Pancreas (tissue), 10 donors: ENCODE measurements at regions not wholly inside any gene's neighbourhood (a gene's known extent, or its start where the extent isn't known, plus 50 kb on each side); places are given as distances from the start of the nearest gene placed in this dataset.
A peak's percentile ranks its signal among the peaks of the same experiment; 100 is the strongest.

Experiments
- ATAC-seq, 4 donors: fragments of 200-7000 bp; cut with Tn5 transposase; one replicate each; pipeline versions ENCODE4 v1.8.0 to v1.9.1; 2020; ENCODE audit warnings: mild to moderate bottlenecking in 4 of 4, moderate library complexity in 4 of 4
- DNase-seq, 6 donors: peaks; one replicate each; pipeline ENCODE4 v3.0.0-alpha.2; 2020
- FAIRE-seq: peaks from 2 replicates; lab custom pipeline; 2012; peaks lifted over from hg19 to GRCh38; lab: Jason Lieb, UNC
- H3K27ac ChIP-seq, 4 donors: fragments of 200-600 bp; sonication (generic); 1 replicate in 3 of 4; 2 replicates in 1 of 4; pipeline versions ENCODE4 v1.5.0 to v1.8.0; 2020
- H3K27me3 ChIP-seq, 4 donors: fragments of 200-600 bp; one replicate each; pipeline ENCODE4 v1.8.0; 2021
- H3K36me3 ChIP-seq, 3 donors: fragments of 200-600 bp; sonication (generic) in 1 of 3; one replicate each; pipeline versions ENCODE4 v1.5.0 to v1.8.0; 2020 to 2021
- H3K4me1 ChIP-seq, 3 donors: fragments of 200-600 bp; one replicate each; pipeline ENCODE4 v1.8.0; 2021
- H3K4me3 ChIP-seq, 4 donors: fragments of 200-600 bp; sonication (generic) in 2 of 4; one replicate each; pipeline versions ENCODE4 v1.5.0 to v1.8.0; 2020 to 2021
- H3K9me3 ChIP-seq, 4 donors: fragments of 200-600 bp; one replicate each; pipeline ENCODE4 v1.8.0; 2021
- WGBS, 2 donors: extraction: QIAGEN DNeasy Blood & Tissue Kit; methylation state at CpG; one replicate each; pipeline ENCODE4 v1.1.7; 2013; 5-methylcytosine and 5-hydroxymethylcytosine counted together
- intact Hi-C, 3 donors: fragments of 100-400 bp; cut with DNase I; formaldehyde crosslinking; loops; one replicate each; pipeline versions ENCODE4 v1.11.1 to v1.14.2; 2022
- TF ChIP-seq, protein P1 (sequence below), 4 donors: fragments of 200-600 bp; sonication (generic) in 3 of 4; IDR thresholded peaks; one replicate each; pipeline versions ENCODE4 v1.5.0 to v1.8.0; 2021; ENCODE audit warnings: antibody characterized with exemption in 4 of 4
- donor health status: healthy with polysubstance abuse.
- donor health status: DM: no; HTN: no; CAD: no; lungs with moderate emphysema.
- donor health status: DM: no; HTN: no; CAD: no.
- donor health status: control.
- donor health status: control.
- donor health status: Bipolar disorder and iron deficiency.
- donor health status: DM: yes; HTN: yes; CAD: no.
- donor health status: DM: no; HTN: no; CAD: no.
- donor health status: DM: no; HTN: no; CAD: no.
- donor health status: DM: yes; HTN: yes; CAD: no.

DNA sequence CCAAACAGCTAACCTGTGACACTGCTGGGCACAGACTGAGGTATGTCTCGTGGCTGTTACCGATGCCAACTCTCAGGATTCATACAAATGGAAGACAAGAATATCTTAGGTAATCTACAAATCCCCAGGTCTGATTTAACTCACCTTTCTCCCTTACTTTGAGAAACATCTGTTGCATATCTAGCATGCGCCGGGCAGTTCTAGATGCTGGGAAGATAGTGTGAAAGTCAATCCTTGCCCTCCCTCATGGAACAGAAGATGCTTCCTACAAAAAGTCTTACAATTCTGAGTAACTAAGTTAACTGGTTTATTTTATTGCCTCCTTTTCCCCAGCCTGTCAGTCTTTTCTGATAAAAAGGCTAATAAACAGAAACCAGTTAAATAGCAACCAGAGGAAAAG is 212.2 kb upstream of the FAT1 start:
- no peaks in the 10 kb centered on the region for H3K9me3 ChIP-seq
- FAIRE-seq (no peak), ATAC-seq (peak; percentile 25 to 44 (median 32)), DNase-seq (no peak)
- WGBS, 2 donors, result 34 to 53% methylated on average over 4 of the region's 4 CpGs
- H3K27me3 ChIP-seq, result no peaks in the 10 kb centered on the region
- H3K4me3 ChIP-seq, result no peak overlapping the region
- intact Hi-C loops, result loop anchor here in 1 of 3 donors (5.0 kb wide), 1 partner anchor 209 kb away; no protein-coding TSS in a partner anchor
- TF ChIP-seq, protein P1, sequence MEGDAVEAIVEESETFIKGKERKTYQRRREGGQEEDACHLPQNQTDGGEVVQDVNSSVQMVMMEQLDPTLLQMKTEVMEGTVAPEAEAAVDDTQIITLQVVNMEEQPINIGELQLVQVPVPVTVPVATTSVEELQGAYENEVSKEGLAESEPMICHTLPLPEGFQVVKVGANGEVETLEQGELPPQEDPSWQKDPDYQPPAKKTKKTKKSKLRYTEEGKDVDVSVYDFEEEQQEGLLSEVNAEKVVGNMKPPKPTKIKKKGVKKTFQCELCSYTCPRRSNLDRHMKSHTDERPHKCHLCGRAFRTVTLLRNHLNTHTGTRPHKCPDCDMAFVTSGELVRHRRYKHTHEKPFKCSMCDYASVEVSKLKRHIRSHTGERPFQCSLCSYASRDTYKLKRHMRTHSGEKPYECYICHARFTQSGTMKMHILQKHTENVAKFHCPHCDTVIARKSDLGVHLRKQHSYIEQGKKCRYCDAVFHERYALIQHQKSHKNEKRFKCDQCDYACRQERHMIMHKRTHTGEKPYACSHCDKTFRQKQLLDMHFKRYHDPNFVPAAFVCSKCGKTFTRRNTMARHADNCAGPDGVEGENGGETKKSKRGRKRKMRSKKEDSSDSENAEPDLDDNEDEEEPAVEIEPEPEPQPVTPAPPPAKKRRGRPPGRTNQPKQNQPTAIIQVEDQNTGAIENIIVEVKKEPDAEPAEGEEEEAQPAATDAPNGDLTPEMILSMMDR (IDR thresholded peaks at IDR 0.05), result no peak
- no peaks in the 10 kb centered on the region for H3K36me3 ChIP-seq
- H3K27ac ChIP-seq, result peak overlapping the region; percentile 61 to 86 (median 74)
- H3K4me1 ChIP-seq, result peaks cover 13 to 28% (median 17%) of the 10 kb centered on the region in 3 donors

DNA sequence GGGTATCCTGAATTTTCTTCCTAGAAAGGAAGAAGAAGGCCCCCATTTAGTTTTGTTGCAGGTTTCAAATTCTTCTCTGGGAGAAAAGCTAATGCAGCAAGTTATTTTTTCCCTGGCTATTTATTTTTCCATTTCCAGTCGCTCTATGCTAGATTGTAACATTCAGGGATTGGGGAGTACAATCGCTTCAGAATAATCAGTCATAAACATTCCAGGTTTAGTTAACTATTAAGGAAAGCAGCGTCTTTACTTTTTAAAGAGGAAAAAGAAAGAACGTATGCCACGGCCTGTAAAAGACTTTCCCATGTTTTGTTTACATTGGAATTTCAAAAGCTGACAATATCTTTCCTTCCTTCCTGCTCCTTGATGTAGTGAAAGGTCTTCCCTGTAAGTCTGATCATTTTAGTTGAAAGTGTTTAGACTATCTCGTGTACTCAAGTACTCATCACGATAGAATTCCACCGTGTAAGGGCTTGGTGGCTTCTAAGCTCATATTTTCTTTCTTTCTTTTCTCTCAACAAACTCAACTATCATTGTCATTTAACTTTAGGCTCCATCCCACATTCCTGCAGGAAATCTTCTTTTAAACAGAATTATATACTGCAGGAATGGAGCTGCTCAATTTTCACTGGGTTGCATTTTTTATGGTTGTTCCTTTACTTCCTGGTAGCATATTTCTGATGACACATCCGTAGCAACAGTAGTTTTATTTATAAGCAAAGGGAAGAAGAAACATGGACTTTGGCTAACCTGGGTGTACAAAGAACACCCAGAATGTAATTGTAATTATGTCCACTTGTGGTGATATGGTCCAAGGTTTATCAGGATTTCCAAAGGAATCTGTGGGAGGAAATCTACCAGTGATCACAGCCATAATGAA is 213.1 kb upstream of the FAT1 start:
- Histone ChIP-seq H3K27me3 (no peaks in the 10 kb centered on the region), H3K4me3 (peak overlapping the region in 2 of 4 donors; percentile 1 to 6), H3K27ac (peak overlapping the region; percentile 61 to 86 (median 74)), H3K4me1 (peaks cover 13 to 28% (median 17%) of the 10 kb centered on the region in 3 donors), H3K9me3 (no peaks in the 10 kb centered on the region), H3K36me3 (no peaks in the 10 kb centered on the region)
- FAIRE-seq (peak; percentile 97), ATAC-seq (peak; percentile 85 to 94 (median 93)), DNase-seq (no peak)
- intact Hi-C loops, result loop anchor here in 1 of 3 donors (5.0 kb wide), 1 partner anchor 209 kb away; no protein-coding TSS in a partner anchor
- 6 to 11% methylated on average over 9 of the region's 9 CpGs for WGBS, 2 donors
- TF ChIP-seq, protein P1 (IDR thresholded peaks at IDR 0.05), result peak in 2 of 4 donors; percentile 29 to 32

DNA sequence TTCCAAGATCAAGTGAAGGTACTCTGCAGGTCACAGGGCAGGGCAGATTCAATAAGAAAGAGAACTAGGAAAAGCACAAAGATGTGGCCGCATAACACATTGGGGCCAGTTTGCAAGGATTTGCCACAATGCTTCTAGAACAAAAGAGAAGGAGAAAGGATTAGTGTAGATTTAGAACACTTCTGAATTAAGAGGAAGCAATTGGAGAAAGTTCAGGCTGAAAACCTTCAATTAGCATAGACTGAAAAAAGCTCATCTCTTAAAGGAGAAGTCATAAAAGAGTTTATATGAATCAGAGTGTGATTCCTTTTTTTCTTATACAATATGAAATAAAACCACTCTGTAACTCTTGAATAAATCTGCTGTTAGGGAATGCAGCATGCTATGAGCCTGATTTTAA is 215.6 kb upstream of the FAT1 start:
- Histone ChIP-seq H3K4me3 (no peak overlapping the region), H3K36me3 (no peaks in the 10 kb centered on the region), H3K9me3 (no peaks in the 10 kb centered on the region), H3K4me1 (peaks cover 13 to 25% (median 25%) of the 10 kb centered on the region in 3 donors), H3K27me3 (no peaks in the 10 kb centered on the region), H3K27ac (no peak overlapping the region)
- no peak for ATAC-seq
- DNase-seq, result no peak
- 96 to 100% methylated on average over 1 of the region's 1 CpG for WGBS, 2 donors
- FAIRE-seq, result no peak
- TF ChIP-seq, protein P1 (IDR thresholded peaks at IDR 0.05), result no peak
- intact Hi-C loops, result loop anchor here in 1 of 3 donors (5.0 kb wide), 1 partner anchor 212 kb away; no protein-coding TSS in a partner anchor

DNA sequence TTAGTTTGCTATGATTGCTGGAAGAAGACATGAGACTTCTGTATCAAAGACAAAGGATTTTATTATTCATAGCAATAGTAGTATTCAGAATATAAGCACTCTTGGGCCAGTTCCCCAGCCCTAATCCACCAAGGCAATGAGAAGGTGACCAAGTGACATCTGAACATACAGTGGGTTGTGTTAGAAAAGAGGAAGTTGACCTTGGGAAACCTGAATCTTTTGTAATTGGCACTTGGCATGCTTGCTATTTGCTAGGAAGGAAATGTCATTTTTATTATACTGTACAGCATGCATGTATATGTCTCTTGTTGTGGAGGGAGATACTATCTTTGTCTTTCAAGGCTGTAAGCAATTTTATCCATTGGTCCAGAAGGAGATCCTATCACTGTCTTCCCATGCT is 216.1 kb upstream of the FAT1 start:
- H3K4me3 ChIP-seq, result no peak overlapping the region
- no peaks in the 10 kb centered on the region for H3K27me3 ChIP-seq
- no peak for DNase-seq
- no peaks in the 10 kb centered on the region for H3K36me3 ChIP-seq
- no peak for FAIRE-seq
- intact Hi-C loops, result loop anchor here in 1 of 3 donors (5.0 kb wide), 1 partner anchor 212 kb away; no protein-coding TSS in a partner anchor
- no peak for ATAC-seq
- H3K4me1 ChIP-seq, result peaks cover 13 to 25% (median 25%) of the 10 kb centered on the region in 3 donors
- no peaks in the 10 kb centered on the region for H3K9me3 ChIP-seq
- TF ChIP-seq, protein P1 (IDR thresholded peaks at IDR 0.05), result no peak
- no peak overlapping the region for H3K27ac ChIP-seq
